ENCODE measurements at regions not wholly inside any gene's neighbourhood (a gene's known extent, or its start where the extent isn't known, plus 50 kb on each side); places are given as distances from the start of the nearest gene placed in this dataset.
"Not testable (repeated sequence)": the region's sequence is repeated elsewhere in the genome, so short reads cannot be mapped to it uniquely, and the experiment has no call there.

- not testable (repeated sequence) for H3K36me3 ChIP-seq (ENCODE audit: insufficient read depth, low read length); H3K4me3 ChIP-seq (ENCODE audit: low read depth in 1 of 2, low read length in 2 of 2); DNase-seq; H4K20me1 ChIP-seq (ENCODE audit: insufficient read depth, low read length); H3K4me2 ChIP-seq (ENCODE audit: insufficient read depth, low read length); H3K27ac ChIP-seq (ENCODE audit: low read length); H3K9me3 ChIP-seq (ENCODE audit: insufficient read depth, low read length, severe bottlenecking); H2AFZ ChIP-seq (ENCODE audit: low read depth, low read length); H3K79me2 ChIP-seq (ENCODE audit: insufficient read depth, low read length); H3K9ac ChIP-seq (ENCODE audit: low read depth, low read length); H3K27me3 ChIP-seq (ENCODE audit: insufficient read depth, low read length, poor library complexity); H3K4me1 ChIP-seq (ENCODE audit: insufficient read depth, low read length)
- 0 out of 3 replicates have a peak, but pooled peaks have one; percentile 40 for ATAC-seq (ENCODE audit: insufficient read depth, low read depth)
Observed at GRCh38 chr2:111258318-111258717, 137.6 kb downstream of the BCL2L11 start.

DNA sequence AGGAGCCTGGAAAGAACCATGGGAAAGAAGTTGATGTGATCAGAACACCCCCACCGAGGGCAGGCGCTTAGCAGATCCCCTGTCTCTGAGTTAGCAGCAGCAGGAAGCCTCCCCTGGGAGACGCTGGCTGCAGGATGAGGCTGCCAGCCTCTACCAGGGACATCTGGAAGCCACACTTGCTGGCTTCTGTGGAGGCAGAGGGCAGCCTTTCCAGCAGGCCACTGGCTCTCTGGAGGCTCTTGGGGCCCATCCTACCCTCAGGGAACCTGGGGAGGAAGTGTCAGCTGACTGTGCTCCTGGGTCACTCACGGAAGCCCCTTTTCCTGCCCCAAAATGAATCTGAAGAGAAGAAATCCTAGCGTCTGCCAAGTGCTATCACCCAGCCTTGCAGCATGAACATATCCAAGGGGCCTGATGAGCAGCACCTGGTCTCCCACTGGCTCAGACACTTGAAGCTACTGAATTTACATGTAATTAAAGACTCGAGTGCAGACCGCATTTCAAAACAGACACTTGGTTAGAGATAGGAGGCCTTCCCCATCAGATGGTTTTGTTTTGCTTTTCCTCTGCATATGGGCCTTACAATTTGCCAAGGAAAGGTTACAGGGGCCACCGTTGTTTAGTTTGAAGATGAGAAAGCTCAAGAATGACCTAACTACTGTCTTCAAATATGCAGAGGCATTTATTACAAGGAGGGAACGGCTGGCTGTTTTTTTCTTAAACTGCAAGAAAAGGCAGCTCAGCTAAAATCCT, 142.1 kb downstream of the BCL2L11 start:
- not testable (repeated sequence) for DNase-seq; H3K4me2 ChIP-seq (ENCODE audit: insufficient read depth, low read length); H3K27ac ChIP-seq (ENCODE audit: low read length); H3K79me2 ChIP-seq (ENCODE audit: insufficient read depth, low read length); ATAC-seq (ENCODE audit: insufficient read depth, low read depth); H3K27me3 ChIP-seq (ENCODE audit: insufficient read depth, low read length, poor library complexity); H2AFZ ChIP-seq (ENCODE audit: low read depth, low read length); H3K4me3 ChIP-seq (ENCODE audit: low read depth in 1 of 2, low read length in 2 of 2); H4K20me1 ChIP-seq (ENCODE audit: insufficient read depth, low read length); H3K9ac ChIP-seq (ENCODE audit: low read depth, low read length); H3K36me3 ChIP-seq (ENCODE audit: insufficient read depth, low read length); H3K9me3 ChIP-seq (ENCODE audit: insufficient read depth, low read length, severe bottlenecking); H3K4me1 ChIP-seq (ENCODE audit: insufficient read depth, low read length)

DNA sequence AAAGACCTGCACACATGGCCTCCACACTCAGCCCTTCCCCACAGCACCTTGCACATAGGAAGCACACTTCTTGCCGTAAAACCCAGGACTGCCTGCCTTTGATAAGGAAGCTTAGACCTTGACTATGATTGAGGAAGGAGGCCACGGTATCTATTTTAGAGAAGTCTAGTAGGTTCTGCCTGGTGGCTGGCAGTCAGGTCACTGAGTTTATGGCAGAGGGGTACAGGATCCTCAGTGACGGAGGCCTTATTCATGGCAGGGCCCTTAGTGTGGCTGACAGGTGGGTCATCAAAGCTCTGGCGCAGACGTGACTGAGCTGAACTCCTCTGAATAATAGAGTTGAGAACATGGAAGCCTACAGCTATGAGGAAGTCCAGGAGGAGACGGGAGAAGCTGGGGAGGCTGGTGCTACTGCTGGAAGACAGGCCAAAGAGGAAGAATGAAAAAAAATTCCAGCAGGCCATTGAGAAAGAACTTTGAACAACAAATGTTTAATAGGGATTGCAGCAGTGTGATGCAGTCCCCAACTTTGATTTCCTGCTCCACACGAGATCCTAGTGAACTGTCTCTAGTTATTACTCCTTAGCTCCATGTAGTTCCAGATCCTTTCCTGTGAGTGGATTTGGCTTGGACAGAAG, 142.8 kb downstream of the BCL2L11 start:
- not testable (repeated sequence) for H3K9me3 ChIP-seq (ENCODE audit: insufficient read depth, low read length, severe bottlenecking); H3K36me3 ChIP-seq (ENCODE audit: insufficient read depth, low read length); H2AFZ ChIP-seq (ENCODE audit: low read depth, low read length); H3K4me2 ChIP-seq (ENCODE audit: insufficient read depth, low read length); ATAC-seq (ENCODE audit: insufficient read depth, low read depth); H3K4me1 ChIP-seq (ENCODE audit: insufficient read depth, low read length); H4K20me1 ChIP-seq (ENCODE audit: insufficient read depth, low read length); H3K4me3 ChIP-seq (ENCODE audit: low read depth in 1 of 2, low read length in 2 of 2); H3K27ac ChIP-seq (ENCODE audit: low read length); DNase-seq; H3K27me3 ChIP-seq (ENCODE audit: insufficient read depth, low read length, poor library complexity); H3K79me2 ChIP-seq (ENCODE audit: insufficient read depth, low read length); H3K9ac ChIP-seq (ENCODE audit: low read depth, low read length)

GRCh38 chr2:111264956-111265355, 144.2 kb downstream of the BCL2L11 start:
- H3K4me1 ChIP-seq (ENCODE audit: insufficient read depth, low read length); H3K79me2 ChIP-seq (ENCODE audit: insufficient read depth, low read length); H3K36me3 ChIP-seq (ENCODE audit: insufficient read depth, low read length); ATAC-seq (ENCODE audit: insufficient read depth, low read depth); H3K4me2 ChIP-seq (ENCODE audit: insufficient read depth, low read length); H4K20me1 ChIP-seq (ENCODE audit: insufficient read depth, low read length); H3K4me3 ChIP-seq (ENCODE audit: low read depth in 1 of 2, low read length in 2 of 2); DNase-seq; H3K9ac ChIP-seq (ENCODE audit: low read depth, low read length); H2AFZ ChIP-seq (ENCODE audit: low read depth, low read length); H3K27ac ChIP-seq (ENCODE audit: low read length); H3K27me3 ChIP-seq (ENCODE audit: insufficient read depth, low read length, poor library complexity); H3K9me3 ChIP-seq (ENCODE audit: insufficient read depth, low read length, severe bottlenecking): not testable (repeated sequence)

DNA sequence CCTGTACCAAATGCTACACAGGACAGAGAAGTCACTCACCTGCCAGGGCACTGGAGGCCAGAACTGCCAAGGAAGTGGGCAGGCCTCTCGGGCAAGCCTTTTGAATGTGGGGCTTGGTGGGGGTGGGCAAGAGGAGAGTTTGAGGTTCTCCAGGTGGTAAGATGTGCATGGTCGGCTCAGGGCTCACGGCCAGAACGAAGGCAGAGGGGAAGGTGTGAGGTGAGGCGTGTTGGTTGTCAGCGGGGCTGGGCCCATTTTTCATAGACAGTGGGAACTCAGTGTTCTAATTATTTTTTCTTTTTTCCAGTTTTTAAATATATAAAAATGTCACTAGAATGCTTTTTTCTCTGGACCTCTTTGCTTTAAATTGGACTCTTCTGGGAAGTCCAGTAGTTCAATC, 145.8 kb downstream of the BCL2L11 start:
- H3K36me3 ChIP-seq (ENCODE audit: insufficient read depth, low read length); ATAC-seq (ENCODE audit: insufficient read depth, low read depth); H3K9me3 ChIP-seq (ENCODE audit: insufficient read depth, low read length, severe bottlenecking); DNase-seq; H3K4me1 ChIP-seq (ENCODE audit: insufficient read depth, low read length); H3K9ac ChIP-seq (ENCODE audit: low read depth, low read length); H2AFZ ChIP-seq (ENCODE audit: low read depth, low read length); H4K20me1 ChIP-seq (ENCODE audit: insufficient read depth, low read length); H3K27ac ChIP-seq (ENCODE audit: low read length); H3K79me2 ChIP-seq (ENCODE audit: insufficient read depth, low read length); H3K4me3 ChIP-seq (ENCODE audit: low read depth in 1 of 2, low read length in 2 of 2); H3K4me2 ChIP-seq (ENCODE audit: insufficient read depth, low read length); H3K27me3 ChIP-seq (ENCODE audit: insufficient read depth, low read length, poor library complexity): not testable (repeated sequence)

DNA sequence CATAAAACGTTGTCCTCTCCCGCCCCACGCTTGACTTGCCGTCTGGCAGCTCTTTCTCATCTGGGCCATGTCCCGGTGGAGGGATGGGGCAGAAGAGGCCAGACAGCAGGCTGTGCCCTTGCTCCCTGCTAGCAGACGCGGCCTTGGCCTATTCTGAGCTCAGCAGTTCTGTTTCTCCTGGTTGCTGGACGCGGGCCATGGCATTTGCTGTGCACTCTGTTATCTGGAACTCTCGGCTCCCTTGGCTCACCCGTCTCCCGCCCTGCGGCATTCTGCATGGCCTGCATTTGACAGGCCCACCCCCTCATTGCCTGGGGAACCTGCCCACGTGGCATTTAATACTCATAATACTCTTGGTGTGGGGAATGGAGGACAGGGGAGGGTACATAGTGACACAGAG, 146.3 kb downstream of the BCL2L11 start:
- H3K9ac ChIP-seq (ENCODE audit: low read depth, low read length); H3K79me2 ChIP-seq (ENCODE audit: insufficient read depth, low read length); H2AFZ ChIP-seq (ENCODE audit: low read depth, low read length); H3K9me3 ChIP-seq (ENCODE audit: insufficient read depth, low read length, severe bottlenecking); H3K36me3 ChIP-seq (ENCODE audit: insufficient read depth, low read length); H3K27me3 ChIP-seq (ENCODE audit: insufficient read depth, low read length, poor library complexity); ATAC-seq (ENCODE audit: insufficient read depth, low read depth); DNase-seq; H3K4me1 ChIP-seq (ENCODE audit: insufficient read depth, low read length); H3K4me3 ChIP-seq (ENCODE audit: low read depth in 1 of 2, low read length in 2 of 2); H3K27ac ChIP-seq (ENCODE audit: low read length); H4K20me1 ChIP-seq (ENCODE audit: insufficient read depth, low read length); H3K4me2 ChIP-seq (ENCODE audit: insufficient read depth, low read length): not testable (repeated sequence)

GRCh38 chr2:111269761-111270323, 149.1 kb downstream of the BCL2L11 start:
- not testable (repeated sequence) for H3K79me2 ChIP-seq (ENCODE audit: insufficient read depth, low read length); H3K4me1 ChIP-seq (ENCODE audit: insufficient read depth, low read length); H3K4me2 ChIP-seq (ENCODE audit: insufficient read depth, low read length); H3K9ac ChIP-seq (ENCODE audit: low read depth, low read length); H3K27ac ChIP-seq (ENCODE audit: low read length); H3K4me3 ChIP-seq (ENCODE audit: low read depth in 1 of 2, low read length in 2 of 2); H2AFZ ChIP-seq (ENCODE audit: low read depth, low read length); H4K20me1 ChIP-seq (ENCODE audit: insufficient read depth, low read length); DNase-seq; H3K9me3 ChIP-seq (ENCODE audit: insufficient read depth, low read length, severe bottlenecking); ATAC-seq (ENCODE audit: insufficient read depth, low read depth); H3K36me3 ChIP-seq (ENCODE audit: insufficient read depth, low read length); H3K27me3 ChIP-seq (ENCODE audit: insufficient read depth, low read length, poor library complexity)

DNA sequence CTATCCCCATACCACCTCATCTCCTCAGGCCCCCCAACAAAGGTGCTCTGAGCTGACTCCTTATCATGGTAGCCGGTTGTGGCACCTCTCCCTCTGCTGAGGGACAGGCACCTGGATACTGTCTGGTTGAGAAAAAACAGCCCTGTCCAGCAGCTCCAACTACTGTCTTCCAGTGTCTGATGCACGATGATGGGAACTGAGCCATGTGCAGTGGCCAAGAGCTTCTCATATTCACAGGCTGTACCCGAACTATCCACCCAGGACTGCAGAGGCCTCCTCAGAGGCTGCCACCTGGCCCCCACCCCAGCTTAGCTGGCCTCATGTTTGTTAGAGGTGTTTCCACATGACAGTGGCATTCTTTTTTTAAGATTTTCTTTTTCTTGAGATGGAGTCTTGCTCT, 149.9 kb downstream of the BCL2L11 start:
- H3K4me1 ChIP-seq (ENCODE audit: insufficient read depth, low read length); H3K27me3 ChIP-seq (ENCODE audit: insufficient read depth, low read length, poor library complexity); H3K79me2 ChIP-seq (ENCODE audit: insufficient read depth, low read length); DNase-seq; H3K9me3 ChIP-seq (ENCODE audit: insufficient read depth, low read length, severe bottlenecking); H3K4me2 ChIP-seq (ENCODE audit: insufficient read depth, low read length); H3K4me3 ChIP-seq (ENCODE audit: low read depth in 1 of 2, low read length in 2 of 2); H3K36me3 ChIP-seq (ENCODE audit: insufficient read depth, low read length); ATAC-seq (ENCODE audit: insufficient read depth, low read depth); H2AFZ ChIP-seq (ENCODE audit: low read depth, low read length); H3K27ac ChIP-seq (ENCODE audit: low read length); H3K9ac ChIP-seq (ENCODE audit: low read depth, low read length); H4K20me1 ChIP-seq (ENCODE audit: insufficient read depth, low read length): not testable (repeated sequence)
